ENCODE measurements at regions not wholly inside any gene's neighbourhood (a gene's known extent, or its start where the extent isn't known, plus 50 kb on each side); places are given as distances from the start of the nearest gene placed in this dataset.
"Not testable (repeated sequence)": the region's sequence is repeated elsewhere in the genome, so short reads cannot be mapped to it uniquely, and the experiment has no call there.

GRCh38 chr12:48409938-48410337, 59.2 kb upstream of the ZNF641 start:
- H3K4me1 Mint-ChIP-seq; CTCF ChIA-PET; H3K4me3 Mint-ChIP-seq; ATAC-seq; H3K36me3 Mint-ChIP-seq; H3K9me3 Mint-ChIP-seq (ENCODE audit: low read depth): not testable (repeated sequence)
- DNase-seq, result peak; percentile 63
- Mint-ChIP-seq H3K27me3 (peaks cover 13% of the 10 kb centered on the region), H3K27ac (peak overlapping the region; percentile 20)

GRCh38 chr12:48413388-48413787, 59.0 kb upstream of the ANP32D start:
- CTCF ChIA-PET, result no interaction called here
- ATAC-seq (no peak), DNase-seq (no peak)
- no peaks in the 10 kb centered on the region for H3K9me3 Mint-ChIP-seq (ENCODE audit: low read depth)
- H3K36me3 Mint-ChIP-seq, result peaks cover 2% of the 10 kb centered on the region
- H3K27ac Mint-ChIP-seq, result no peak overlapping the region
- H3K4me1 Mint-ChIP-seq, result peaks cover 9% of the 10 kb centered on the region
- H3K4me3 Mint-ChIP-seq, result no peak overlapping the region
- peaks cover 12% of the 10 kb centered on the region for H3K27me3 Mint-ChIP-seq

- Mint-ChIP-seq H3K36me3 (peaks cover 2% of the 10 kb centered on the region), H3K4me1 (peaks cover 9% of the 10 kb centered on the region), H3K27ac (no peak overlapping the region), H3K27me3 (peaks cover 13% of the 10 kb centered on the region), H3K4me3 (no peak overlapping the region), H3K9me3 (ENCODE audit: low read depth) (no peaks in the 10 kb centered on the region)
- ATAC-seq, result no peak
- no peak for DNase-seq
- CTCF ChIA-PET, result no interaction called here
These were observed 58.3 kb upstream of the ANP32D start for GRCh38 chr12:48414021-48414420.

GRCh38 chr12:48419116-48419935, 53.0 kb upstream of the ANP32D start:
- DNase-seq, result no peak
- CTCF ChIA-PET, result interaction anchor here (0.5 kb wide), 1 partner anchor 88 kb away, joined by 3 read pairs; no protein-coding TSS in a partner anchor
- Mint-ChIP-seq H3K4me3 (no peak overlapping the region), H3K4me1 (no peaks in the 10 kb centered on the region), H3K27me3 (peaks cover 8% of the 10 kb centered on the region), H3K9me3 (ENCODE audit: low read depth) (no peaks in the 10 kb centered on the region), H3K36me3 (no peaks in the 10 kb centered on the region), H3K27ac (no peak overlapping the region)
- no peak for ATAC-seq

GRCh38 chr12:48420039-48420775, 52.2 kb upstream of the ANP32D start:
- H3K9me3 Mint-ChIP-seq (ENCODE audit: low read depth), result no peaks in the 10 kb centered on the region
- H3K27ac Mint-ChIP-seq, result no peak overlapping the region
- no peak for ATAC-seq
- CTCF ChIA-PET, result interaction anchor here (0.5 kb wide), 1 partner anchor 87 kb away, joined by 3 read pairs; no protein-coding TSS in a partner anchor
- H3K36me3 Mint-ChIP-seq, result no peaks in the 10 kb centered on the region
- no peak for DNase-seq
- no peak overlapping the region for H3K4me3 Mint-ChIP-seq
- H3K4me1 Mint-ChIP-seq, result peaks cover 2% of the 10 kb centered on the region
- peaks cover 3% of the 10 kb centered on the region for H3K27me3 Mint-ChIP-seq

- Mint-ChIP-seq H3K4me3 (no peak overlapping the region), H3K36me3 (no peaks in the 10 kb centered on the region), H3K27me3 (peaks cover 3% of the 10 kb centered on the region), H3K4me1 (peaks cover 2% of the 10 kb centered on the region), H3K27ac (no peak overlapping the region), H3K9me3 (ENCODE audit: low read depth) (no peaks in the 10 kb centered on the region)
- ATAC-seq, result no peak
- no peak for DNase-seq
- CTCF ChIA-PET, result no interaction called here
These were observed 50.3 kb upstream of the ANP32D start for GRCh38 chr12:48422060-48422459.

All from activated CD8-positive, alpha-beta memory T cell treated with anti-CD3 and anti-CD28 coated beads, Interleukin-2, amount 10 ng/mL, durations not matched to agents 7 days and 5 days (primary cell).